ENCODE measurements at regions not wholly inside any gene's neighbourhood (a gene's known extent, or its start where the extent isn't known, plus 50 kb on each side); places are given as distances from the start of the nearest gene placed in this dataset.
A peak's percentile ranks its signal among the peaks of the same experiment; 100 is the strongest.

DNA sequence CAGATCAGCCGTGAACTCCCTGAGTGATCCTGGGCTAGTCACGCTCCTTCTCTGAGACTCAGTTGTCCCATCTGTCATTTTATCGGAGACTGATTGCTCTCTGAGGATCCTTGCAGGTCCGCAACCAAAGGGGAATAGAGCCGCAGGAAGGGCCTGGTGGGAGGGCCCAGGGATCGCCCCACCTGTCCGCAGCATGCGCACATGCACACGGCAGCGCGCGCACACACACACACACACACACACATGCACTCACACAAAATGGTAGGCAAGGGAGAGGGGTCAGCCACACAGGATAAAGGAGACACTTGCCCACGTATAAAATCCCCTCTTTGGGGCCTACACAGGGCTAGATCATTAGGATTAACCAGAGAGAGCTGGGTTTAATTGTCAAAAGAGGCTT lies 95.6 kb upstream of the FOXP4 start:
- no peak for DNase-seq (ENCODE audit: low read depth in 2 of 2)

DNA sequence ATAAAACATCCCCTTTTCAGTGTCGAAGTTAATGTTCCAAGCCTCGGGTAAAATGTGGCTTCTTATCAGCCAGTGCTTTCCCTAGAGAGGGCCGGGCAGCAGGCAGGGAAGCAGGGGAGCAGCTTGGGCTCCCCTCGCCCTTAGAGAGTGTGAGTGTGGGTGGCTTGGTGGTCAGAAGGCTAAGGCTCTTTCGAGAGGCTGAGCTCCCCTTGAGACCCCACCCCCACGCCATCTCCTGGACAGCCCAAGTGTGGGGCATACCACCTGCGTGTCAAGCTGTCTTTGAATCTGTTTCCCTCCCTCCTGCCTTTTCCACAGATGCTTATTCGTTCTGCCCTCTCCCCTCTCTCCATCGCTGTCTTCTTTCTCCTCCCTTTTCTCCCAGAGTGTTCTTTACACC lies 95.1 kb upstream of the FOXP4 start:
- DNase-seq (ENCODE audit: low read depth in 2 of 2) = no peak

DNA sequence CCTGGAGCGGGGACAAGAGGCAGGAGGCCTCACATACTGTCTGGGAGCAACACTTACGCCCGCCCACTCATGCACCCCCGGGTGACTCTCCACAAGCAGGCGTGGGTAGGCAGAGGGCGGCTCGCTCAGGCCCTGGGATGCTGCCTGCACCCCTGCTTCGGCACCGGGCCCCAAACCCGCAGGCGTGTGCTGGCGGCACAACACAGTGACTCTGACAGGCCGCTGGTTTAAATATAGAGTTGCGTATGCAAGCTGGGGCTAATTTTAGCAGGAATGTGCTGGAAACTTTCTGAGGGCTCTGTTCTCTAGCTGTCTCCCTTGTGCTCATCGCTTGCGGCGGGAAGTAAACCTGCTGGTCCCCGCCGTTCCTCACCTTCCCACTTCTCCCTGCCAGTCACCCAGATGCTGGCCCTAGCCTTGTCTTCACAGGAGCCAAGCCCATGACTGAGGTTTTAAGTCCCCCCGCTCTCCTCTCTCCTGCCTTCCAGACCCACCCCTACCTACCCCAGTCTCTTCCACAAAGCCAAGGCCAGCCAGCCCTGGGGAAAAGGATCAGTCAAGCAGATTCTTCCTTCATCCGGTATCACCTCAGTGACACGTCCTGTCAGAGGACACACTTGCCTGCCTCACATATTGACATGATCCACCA lies 94.5 kb upstream of the FOXP4 start:
- DNase-seq (ENCODE audit: low read depth in 2 of 2) = no peak

DNA sequence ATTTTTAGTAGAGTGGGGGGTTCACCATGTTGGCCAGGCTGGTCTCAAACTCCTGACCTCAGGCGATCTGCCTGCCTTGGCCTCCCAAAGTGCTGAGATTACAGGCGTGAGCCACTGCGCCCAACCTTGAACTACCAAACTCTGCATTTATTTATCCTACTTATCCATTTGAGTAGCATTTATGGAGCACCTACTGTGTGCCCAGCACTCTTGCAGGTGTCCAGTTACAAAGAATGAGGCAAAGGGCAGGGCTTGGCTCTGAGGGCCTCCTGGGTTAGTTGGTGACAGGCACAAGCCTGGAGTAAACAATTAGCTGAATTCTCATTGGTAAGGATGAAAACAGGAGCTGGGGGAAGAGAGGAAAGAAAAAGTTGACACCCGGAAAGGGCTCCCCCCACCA lies 93.4 kb upstream of the FOXP4 start:
- DNase-seq (ENCODE audit: low read depth in 2 of 2) = no peak

DNA sequence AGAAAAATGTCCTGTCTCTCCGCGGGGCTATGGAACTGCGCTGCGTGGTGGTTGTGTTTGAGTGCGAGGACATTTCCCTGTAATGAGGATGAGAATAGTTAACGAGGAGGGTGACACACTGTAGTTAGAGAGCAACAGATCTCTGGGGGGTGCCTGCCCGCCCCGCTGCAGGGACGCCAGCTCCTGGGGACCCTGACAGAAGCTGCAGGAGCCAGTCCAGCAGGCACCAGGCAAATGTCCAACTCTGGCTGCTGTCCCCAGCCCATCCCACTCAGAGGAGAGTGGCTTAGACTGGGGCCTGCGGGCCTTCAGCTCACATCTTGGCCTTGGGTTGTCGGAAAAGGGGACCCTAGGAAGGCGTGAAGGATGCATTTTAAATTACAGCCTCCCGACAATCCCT lies 92.9 kb upstream of the FOXP4 start:
- DNase-seq (ENCODE audit: low read depth in 2 of 2) = no peak

DNA sequence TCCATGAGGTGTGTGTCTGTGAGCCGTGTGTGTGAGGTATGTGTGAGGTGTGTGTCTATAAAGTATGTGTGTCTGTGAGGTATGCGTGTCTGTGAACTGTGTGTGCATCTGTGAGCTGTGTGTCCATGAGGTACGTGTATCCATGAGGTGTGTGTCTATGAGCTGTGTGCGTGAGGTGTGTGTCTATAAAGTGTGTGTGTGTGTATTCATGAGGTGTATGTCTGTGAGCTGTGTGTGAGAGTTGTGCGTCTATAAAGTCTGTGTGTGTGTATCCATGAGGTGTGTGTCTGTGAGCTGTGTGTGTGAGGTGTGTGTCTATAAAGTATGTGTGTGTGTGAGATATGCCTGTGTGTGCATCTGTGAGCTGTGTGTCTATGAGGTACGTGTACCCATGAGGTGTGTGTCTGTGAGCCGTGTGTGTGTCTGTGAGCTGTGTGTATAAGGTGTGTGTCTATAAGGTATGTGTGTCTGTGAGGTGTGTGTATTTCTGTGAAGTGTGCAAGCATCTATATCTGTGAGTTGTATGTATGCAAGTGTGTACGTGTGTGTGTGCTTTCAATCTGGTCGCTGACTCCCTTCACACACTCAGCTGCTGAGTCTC lies 91.9 kb upstream of the FOXP4 start:
- no peak for DNase-seq (ENCODE audit: low read depth in 2 of 2)

DNA sequence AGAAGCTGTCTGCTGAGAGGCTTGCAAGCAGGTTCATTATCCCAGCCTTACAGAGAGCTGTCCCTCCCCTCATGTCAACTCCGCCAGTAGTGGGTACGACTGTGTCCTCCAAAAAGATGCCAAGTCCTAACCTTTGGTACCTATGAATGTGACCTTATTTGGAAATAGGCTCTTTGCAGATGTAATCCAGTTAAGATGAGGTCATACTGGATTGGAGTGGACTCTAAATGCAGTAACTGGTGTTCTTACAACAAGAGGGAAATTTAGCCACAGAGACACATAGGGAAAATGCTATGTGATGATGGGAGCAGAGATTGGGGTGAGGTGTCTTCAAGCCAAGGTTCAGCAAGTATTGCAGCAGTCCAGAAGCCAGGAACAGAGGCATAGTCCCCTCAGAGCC lies 90.8 kb upstream of the FOXP4 start:
- no peak for DNase-seq (ENCODE audit: low read depth in 2 of 2)

DNA sequence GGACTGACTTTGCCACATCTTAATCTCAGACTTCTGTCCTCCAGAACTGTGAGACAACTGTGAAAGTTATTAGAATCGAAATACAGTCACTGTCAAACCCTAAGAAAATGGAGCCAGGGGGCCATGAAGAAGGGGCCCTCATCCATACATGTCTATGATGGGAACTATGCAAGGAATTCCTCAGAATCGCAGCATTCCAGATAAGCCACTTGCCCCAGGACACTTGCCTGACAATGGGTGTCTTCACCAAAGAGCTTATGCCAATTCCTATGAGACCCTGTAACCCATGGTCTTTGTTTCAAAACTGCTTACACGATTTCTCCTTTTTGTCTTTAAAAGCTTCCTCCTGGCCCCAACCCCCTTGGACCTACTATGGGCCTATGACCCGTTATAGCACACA lies 90.4 kb upstream of the FOXP4 start:
- no peak for DNase-seq (ENCODE audit: low read depth in 2 of 2)

DNA sequence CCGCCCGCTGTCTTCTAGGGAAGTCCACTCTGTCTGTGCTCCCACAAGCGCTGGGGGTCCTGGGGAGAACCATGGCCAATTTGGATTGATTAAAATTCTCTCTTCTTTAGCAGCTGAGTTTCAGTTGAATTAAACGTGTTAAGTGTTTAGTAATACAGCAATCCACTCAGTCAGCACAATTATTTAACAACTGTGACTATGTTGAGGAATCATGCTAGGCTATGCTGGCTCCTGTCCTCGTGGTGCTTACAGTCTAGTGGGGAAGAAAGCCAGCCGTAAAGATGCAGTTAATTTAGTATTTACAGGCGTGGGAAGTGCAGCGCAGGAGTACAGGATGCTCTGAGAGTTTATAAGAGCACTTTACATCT lies 88.9 kb upstream of the FOXP4 start:
- DNase-seq (ENCODE audit: low read depth in 2 of 2) = no peak

DNA sequence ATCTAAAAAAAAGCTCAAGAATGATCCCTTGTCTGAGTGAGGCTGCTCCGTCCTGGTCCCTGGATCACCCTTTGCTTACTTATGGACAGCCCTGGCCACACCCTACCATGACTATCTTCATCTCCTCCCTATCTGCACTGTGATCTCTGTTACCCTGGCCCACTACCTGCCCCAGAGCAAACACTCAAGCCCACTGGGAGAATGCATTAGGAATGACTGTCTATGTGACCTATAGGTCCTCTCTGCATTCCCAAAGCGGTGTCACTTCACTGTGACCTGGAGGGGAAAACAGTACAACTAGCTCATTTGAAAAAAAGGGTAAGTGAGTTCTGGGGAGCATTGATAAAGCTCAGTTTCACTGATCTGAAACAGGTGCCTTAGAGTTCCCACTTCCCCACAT lies 86.4 kb upstream of the FOXP4 start:
- no peak for DNase-seq (ENCODE audit: low read depth in 2 of 2)

DNA sequence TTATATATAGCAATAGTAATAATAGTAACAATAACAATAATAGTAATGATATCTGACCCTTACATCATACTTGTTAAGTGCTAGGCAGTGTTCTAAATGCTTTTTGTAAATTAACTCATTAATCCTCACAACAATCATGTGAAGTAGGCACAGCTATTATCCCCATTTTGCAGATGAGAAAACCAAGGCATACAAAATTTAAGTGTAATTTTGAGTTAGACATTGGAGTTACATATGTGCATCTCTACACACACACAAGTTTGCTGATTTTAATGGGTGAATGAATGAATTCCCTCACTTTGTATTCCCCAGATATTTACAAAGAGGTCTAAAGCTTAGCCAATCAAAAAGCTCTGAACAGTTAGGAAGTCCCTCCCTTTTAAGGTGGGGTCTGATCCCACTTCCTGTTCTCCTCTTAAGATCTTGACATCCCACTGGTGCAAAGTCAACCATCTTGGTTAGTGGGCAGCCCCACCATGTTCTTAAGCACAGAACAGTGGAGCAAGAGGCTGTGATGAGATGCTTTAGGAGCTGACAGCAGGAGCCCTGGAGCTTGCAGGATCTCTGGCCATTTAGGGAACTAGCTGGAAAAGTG lies 85.3 kb upstream of the FOXP4 start:
- DNase-seq (ENCODE audit: low read depth in 2 of 2) = no peak

DNA sequence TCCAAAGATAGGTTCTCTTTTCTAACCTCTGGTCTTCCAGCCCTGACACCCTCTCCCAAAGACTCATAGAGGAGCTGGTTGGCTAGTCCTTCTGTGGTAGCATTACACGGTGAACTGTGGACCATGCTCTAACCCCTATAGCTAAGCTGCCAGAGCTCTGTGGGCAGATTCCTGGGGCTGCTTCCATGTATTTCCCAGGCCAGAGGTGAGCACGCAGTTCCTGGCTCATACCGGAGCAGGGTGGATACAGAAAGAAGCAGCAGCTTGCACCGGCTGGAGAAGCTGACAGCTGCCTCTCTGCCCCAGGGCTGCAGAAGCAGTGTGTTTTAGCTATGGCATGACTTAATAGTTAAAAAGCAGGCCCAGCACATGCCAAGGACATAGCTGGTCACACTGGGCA lies 84.1 kb upstream of the FOXP4 start:
- DNase-seq (ENCODE audit: low read depth in 2 of 2) = no peak

DNA sequence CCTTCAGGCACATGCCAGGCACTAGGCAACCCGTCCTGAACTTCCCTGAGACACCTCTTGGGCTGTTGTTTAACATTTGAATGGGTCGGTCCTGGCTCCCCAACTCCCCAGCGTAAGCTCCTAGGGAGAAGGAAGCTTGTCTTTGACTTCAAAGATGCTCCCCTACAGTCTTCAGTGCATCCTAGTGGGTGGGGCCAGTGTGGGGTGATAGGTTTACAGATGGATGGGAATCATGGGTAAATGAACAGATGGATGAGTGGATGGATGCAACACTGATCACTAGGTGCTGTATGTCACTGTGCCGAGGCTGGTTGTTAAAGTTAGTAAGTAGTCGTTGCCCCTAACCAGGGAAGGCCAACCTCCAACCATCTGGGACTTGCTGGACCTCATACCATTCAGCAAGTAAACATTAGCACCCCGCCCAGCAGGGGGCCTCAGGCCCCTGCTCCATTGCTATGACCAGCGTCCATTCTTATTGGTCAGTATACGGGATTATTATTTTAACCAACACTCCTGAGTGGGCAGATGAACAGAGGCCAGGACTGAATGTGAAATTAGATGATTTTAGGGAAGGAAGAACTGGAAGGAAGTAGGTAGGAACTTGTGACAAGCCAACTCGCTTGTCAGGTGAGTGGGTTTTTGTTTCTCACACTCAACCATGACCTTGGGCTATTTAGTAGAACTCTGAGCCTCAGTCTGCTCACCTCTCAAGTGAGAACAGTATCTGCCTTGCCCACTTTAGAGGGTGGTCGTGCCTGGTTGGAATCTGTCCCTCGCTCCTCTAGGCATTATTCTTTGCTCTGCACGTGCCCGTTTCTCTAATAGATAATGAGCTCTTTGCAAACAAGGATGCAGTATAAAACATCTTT lies 82.9 kb upstream of the FOXP4 start:
- DNase-seq (ENCODE audit: low read depth in 2 of 2) = no peak

DNA sequence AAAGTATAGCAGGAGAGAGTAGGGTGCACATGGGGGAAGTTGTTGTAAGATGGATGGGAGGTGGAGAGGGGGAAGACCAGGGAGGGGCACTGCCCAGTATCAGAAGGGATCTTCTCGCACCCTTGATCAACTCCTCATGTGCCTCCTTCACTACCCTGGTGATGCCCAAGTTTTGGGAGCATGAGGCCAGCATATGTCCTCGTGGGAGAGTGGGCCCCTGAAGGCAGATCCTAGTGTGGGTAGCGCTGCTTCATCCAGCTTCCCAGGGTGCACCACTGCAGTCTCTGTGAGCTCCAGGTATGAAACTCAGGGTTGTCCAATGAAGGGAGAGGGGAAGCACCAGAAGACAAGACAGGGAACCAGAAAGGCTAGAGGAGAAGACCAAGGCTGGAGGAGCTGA lies 82.2 kb upstream of the FOXP4 start:
- DNase-seq (ENCODE audit: low read depth in 2 of 2) = no peak

DNA sequence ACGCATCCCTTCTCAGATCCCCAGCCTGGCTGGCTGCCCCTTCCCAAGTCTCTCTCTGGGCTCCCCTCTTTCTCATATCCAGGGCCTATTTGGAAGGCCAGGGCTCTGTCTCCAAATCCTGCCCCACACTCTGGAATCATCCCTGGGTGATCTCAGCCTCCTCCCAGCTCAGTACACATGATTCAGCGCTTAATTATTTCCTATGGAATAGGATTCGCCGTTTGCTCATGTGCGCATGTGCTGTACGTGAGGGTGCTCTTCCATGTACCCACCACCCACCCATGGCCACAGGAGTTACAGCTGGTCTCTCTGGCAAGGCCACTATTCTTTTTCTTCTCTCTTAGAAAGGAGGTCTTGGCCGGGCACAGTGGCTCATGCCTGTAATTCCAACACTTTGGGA lies 81.7 kb upstream of the FOXP4 start:
- DNase-seq (ENCODE audit: low read depth in 2 of 2) = no peak

DNA sequence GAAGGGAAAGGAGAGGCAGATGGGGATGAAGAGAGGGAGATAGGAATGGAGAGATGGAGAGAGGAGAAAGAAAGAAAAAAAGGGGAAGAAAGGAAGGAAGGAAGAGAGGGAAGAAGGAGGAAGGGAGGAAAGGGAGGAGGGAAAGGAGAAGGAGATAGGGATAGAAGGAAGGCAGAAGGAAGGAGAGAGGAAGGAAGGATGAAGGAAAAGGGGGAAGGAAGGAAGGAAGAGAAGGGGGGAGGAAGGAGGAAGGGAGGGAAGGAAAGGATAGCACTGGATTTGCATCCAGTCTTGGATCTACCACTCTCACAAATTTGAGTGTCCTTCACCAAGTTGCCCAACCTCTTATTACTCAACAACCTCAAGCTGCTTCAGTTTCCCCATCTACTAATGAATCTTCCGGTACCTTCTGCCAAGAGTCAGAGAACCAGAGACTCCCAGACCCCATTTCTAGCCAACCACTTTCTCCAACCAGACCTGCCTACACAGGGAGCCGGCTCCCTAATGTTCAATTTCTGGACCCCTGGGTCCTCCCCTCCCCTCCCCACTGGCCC lies 79.7 kb upstream of the FOXP4 start:
- no peak for DNase-seq (ENCODE audit: low read depth in 2 of 2)

DNA sequence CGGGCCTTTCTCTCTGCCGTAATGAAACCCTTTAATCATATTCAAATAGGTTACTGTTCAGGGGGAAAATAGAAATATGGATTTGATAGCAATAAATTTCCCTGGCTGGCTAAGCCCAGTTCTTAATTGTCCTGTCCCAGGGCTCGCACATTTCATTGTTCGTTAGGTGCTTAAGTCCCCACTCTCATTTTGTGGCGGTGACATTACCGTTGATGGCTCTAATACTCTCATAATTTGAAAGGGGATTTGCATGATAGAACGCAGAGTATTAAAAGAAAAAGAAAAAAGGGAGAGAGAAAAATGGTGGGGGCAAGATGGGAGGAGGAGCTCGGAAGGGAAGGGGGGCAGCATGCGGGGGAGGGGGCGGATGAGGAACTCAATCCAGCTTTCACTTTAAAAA lies 79.1 kb upstream of the FOXP4 start:
- no peak for DNase-seq (ENCODE audit: low read depth in 2 of 2)

DNA sequence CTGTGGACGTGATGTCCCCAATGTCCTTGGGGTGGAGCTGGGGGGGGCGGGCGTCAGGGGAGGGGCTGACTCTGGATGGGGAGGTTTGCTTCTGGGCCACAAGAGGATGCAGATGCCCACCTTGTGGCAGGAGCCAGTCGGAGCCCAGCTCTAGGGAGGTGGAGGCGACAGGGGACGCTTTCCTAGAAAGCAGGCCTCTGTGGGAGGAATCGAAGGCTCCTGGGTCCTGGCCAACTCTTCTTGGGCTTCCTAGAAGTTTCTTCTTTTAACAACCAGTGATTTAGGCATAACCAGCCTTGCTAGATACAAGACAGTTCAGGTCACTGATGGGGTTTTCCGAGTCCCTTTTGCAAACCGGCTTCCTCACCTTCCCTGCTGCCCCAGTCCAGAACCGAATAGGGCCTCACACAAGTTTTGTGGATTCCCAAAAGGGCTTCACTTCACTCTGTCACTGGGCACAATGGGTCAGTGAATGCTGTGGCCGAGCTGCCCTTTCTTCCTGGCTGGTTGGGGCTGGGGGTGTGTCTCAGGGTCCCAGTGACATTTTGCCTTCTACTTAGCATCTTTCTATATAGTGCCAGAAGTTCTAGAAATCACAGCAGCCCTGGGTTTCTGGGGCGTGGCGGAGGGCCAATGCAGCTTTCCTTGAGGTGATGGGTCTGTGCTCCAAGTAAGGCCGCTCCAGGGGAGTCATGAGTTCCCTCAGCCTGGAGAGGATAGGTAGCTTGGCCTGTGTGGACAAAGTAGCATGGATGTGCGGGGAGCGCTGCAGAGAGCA lies 78.4 kb upstream of the FOXP4 start:
- no peak for DNase-seq (ENCODE audit: low read depth in 2 of 2)

DNA sequence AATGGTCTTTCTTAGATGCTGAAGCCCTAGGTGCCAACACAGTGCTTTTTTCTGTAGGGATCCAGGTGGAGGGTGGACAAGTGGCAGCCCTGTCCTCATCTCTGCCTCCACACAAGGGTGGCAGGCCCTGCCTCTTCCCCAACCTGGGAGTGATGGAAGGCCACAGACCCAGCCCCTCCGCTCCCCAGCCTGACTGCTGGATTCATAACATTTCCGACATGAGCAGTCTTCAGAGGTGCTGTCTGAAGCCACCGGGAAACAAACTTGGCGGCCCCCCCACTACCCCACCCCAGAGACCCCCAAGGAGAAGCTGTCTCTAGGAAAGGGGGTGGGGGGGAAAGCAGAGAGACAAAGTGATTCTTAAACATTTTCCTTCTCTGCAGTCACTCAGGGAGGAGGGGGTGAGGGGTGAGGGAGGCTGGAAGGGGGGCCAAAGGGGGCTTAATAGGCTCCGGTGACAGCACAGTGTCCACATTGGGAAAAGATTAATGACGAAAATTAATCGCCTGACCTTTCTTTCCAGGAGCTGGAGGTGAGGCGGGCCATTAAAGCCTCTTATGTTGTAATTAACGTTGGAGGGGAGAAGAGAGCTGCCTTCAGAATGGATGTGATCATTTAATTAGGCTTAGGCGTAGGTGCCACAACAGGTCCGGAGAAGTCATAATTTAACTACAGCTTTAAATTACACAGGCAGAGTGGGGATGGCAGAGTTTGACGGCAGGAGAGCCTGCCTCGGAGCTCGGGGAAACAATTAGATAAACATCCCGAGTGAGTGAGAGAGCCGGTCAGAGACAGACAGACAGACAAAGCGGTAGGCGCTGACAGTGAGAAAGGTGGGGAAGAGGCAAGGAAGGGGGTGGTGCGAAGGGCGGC lies 76.8 kb upstream of the FOXP4 start:
- no peak for DNase-seq (ENCODE audit: low read depth in 2 of 2)

DNA sequence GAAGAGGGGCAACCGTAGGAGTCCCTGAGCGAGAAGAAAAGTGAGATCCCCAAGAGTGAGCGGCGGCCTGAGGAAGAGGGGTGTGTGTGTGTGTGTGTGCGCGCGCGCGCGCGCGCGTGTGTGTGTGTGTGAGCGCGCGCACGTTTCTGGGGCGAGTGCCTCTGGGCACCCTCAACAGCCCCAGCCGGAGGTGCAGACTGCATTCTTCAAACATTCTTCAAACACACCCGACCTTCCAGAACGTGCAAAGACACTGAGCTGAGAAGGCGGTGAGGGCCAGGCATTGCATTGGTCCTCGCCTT lies 76.2 kb upstream of the FOXP4 start:
- DNase-seq (ENCODE audit: low read depth in 2 of 2) = peak in 1 of 2 donors; percentile 1
